Pons (tissue), 1 donor: ENCODE measurements at regions not wholly inside any gene's neighbourhood (a gene's known extent, or its start where the extent isn't known, plus 50 kb on each side); places are given as distances from the start of the nearest gene placed in this dataset.
"Not testable (repeated sequence)": the region's sequence is repeated elsewhere in the genome, so short reads cannot be mapped to it uniquely, and the experiment has no call there.

Experiments
- DNase-seq: peaks from one replicate; pipeline ENCODE4 v3.0.0-alpha.2; 2016; ENCODE audit warnings: low spot score

DNA sequence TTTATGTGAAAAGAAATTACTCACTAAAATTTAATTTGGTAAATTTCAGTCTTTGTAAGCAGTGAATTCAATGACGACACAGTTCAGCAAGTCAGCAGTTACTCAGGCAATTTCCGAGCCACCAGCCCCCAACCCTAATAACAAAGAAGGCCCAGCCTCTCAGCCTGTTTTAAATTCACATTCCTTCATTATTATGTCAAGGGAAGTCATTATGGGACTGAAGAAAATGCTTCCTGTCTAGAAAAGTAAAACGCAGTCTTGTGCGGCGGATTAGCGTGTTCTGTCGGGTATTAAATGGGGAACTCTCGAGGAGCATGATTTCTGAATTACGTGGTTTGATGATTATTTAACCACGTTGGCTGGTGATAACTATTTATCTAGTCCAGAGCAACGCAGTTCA, 177.6 kb downstream of the AIPL1 start:
- no peak for DNase-seq

DNA sequence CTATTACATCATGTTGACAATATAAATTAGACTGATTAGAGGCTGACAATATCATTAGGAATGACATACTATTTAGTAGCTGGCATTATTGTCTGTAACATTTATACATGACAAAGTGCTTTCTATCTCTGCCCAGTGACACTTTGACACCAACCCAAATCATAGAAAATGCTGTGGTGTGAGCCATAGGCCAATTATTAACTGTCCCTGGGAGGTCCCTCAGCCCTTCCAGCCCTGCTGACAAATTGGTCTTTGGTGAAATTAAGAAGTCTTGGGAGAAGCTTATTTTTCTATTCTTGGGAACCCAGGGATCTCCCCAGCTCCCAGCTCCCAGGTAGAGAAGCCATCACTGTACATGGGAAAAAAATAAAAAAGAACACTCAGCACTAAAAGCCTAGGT, 179.6 kb downstream of the AIPL1 start:
- no peak for DNase-seq

DNA sequence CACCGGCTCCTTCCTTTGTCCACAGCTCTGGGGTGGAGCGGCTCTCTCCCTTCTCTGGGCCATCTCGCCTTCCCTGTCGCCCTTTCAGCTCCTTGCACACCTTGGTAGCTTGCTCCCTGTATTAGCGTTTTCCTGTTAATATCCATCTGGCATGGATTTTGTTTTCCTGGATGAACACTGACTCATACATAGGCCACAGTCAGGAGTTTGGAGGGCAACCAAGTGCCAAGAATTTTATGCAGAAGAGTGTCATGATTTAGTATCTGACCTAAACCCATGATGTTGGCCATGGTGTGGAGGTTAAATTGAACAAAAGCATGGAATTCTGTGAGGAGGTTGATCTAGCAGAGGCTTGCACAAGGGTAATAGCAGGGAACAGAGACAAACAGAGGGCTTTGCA, 180.9 kb downstream of the AIPL1 start:
- no peak for DNase-seq

DNA sequence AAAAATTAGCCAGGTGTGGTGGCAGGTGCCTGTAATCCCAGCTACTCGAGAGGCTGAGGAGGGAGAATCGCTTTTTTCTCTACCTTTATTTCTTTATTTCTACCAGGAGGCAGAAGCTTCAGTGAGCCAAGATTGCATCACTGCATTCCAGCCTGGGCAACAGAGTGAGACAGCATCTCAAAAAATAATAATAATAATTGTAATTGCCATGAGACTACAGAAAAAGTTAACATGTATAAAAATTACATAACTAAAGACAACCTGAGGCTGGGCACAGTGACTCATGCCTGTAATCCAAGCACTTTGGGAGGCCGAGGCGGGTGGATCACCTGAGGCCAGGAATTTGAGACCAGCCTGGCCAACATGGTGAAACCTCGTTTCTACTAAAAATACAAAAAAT, 181.5 kb downstream of the WSCD1 start:
- not testable (repeated sequence) for DNase-seq

DNA sequence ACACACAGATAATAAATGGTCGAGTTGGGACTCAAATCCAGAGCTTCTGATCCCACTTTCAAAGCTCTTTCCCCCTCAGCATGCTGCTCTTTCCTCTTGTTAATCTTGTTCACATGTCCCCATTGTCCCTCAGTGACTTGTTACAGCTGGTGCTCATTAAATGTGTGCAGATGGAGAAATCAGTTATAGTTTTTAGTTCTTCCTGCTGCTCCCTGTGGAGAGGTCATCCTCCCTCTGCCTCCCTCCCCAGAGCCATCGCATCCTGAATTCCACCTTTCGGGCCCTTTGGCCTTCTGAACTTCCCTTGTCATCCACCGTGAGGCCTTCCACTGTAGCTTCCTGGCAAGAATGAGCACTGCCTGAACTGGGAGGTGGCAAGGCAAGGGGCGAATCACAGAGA, 179.6 kb downstream of the WSCD1 start:
- DNase-seq = no peak

DNA sequence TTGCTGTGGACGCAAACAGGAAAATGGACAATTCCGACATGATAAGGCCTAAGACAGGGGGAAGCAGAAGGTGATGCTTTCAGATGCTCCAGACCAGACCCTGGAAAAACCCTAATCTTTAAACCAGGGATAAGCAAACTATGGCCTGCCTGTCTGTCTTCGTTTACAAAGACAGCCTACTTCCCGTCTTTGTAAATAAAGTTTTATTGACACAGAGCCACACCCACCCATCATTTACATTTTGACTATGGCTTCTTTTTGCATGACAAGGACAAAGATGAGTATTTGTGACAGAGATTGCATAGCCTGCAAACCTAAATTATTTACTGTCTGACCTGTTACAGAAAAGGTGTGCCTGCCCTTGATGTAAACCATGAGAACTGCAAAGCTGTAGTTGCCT, 177.9 kb downstream of the WSCD1 start:
- no peak for DNase-seq

DNA sequence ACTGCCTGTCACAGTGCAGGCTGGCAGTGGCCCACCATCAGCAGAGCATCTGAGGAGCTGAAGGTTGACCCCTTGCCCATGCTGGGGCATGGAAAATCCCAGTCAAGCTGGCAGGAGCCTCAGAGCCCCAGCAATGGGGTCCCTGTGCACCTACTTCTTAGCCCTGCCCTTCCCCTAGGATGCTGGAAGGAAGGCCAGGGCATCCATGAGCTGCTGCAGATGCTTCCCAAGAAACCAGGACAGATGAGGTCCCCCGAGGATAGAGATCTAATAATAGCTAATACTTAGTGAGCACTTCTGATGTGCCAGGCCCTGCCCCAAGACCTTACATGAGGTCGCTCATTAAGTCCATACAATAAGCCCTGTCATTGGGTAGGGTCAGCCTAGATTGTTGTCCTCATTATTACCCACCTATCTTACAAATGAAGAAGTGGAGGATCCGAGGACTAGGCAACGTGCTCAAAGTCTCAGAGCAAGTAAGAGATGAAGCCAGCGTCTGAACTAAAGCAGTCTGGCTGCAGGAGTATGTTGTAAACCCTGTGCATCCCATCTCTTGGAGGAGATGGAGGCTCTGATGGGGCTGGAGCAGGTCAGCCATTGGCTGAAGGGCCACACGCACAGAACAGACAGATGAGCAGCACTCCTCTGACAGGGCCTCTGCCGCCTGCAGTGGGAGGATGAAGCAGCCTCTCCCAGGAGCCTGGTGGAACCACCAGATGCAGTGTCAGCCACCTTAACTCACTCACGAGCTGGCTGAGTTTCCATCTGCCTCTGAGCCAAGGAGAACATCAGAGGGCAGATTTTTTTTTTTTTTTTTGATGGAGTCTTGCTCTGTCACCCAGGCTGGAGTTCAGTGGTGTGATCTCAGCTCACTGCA, 175.4 kb downstream of the WSCD1 start:
- no peak for DNase-seq

DNA sequence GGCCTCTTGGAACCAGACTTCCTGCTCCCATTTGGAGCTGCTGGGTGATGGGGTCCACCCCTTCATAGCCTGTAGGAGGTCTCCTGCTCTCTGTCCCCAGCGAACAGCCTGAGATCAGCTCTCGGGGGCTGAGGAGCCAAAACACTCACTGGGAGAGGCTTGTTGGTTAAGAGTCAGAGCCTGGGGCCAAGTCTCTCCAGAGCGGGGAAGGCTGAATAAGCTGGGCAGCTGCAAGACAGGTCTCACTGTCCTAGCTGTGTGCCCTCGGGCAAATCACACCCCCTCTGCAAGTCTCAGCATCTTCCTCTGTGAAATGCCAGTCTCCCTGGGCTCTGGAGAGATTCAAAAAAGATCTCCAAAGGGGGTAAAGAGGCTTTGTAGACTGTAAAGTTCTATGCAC, 174.6 kb downstream of the WSCD1 start:
- no peak for DNase-seq

DNA sequence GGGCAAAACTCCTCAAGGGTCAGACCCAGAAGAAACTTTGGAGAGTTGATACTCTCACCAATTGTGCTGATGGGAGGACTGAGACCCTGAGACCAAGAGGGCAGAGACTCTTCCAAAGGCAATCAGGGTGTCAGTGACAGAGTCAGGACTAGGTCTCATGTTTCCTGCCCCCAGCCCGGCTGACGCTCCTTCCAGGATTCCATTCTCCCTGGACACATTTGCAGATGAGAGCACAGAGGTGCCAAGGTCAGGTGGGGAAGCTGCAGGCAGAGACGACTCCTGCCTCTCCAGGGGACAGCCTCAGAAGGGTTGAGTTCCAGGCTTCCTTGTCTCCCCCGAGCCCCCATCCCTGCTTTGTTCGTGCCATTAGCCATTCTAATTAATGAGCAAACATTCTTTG, 174.1 kb downstream of the WSCD1 start:
- DNase-seq = no peak

DNA sequence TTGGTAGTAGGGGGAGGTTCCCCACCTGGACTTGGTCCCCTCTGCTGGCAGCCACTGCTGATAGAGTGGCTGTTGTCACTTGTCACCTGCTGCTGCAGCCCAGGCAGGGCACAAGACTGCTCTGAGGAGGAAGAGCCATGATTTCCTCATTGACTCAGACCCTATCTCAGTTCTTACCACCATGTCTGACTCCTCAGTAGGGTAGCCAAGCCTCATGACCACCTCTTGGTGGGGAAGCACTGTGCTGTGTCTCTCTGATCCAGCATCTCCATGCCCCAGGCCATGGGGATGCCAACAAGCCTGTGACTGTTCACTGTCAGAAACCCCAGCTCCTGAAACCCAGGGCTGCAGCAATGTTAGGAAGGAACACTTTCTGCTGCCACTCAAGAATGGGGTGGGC, 173.0 kb downstream of the WSCD1 start:
- no peak for DNase-seq

DNA sequence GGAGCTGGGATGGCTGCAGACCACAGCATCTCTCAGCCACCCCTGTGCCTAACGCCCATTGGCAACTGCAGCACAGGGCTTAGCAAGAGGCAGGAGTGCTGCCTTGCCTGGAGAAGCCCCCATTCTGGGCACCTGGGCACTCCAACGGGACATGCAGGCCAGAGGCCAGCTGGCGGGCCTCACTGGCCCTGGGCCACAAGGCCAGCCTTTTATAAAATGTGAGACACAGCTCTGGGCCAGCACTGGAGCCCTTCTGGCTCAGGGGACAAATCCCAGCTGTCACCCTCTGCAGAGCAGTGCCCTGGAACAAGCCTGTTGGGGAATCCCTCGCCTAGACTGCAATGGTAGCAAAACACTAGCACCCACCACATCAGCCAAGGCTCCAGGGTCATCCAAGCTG, 171.8 kb downstream of the WSCD1 start:
- peak; percentile 14 for DNase-seq

DNA sequence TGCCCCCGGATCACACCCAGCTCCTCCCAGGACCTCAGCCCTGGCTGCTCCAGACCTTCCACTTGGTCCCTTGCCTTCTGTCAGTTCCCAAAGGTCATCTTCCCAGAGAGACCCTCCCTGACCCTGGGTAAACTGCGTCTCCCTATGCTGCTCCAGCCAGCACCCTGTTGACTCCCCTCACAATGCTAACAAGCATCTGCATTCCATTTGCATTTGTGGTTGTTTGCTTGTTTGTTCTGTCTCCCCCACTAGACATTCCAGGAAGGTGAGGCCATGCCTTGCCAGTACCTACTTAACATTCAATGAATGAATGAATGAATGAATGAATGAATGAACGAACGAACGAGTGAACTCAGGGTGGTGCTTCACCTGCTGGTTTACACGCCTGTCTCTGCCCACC, 171.2 kb downstream of the WSCD1 start:
- no peak for DNase-seq

DNA sequence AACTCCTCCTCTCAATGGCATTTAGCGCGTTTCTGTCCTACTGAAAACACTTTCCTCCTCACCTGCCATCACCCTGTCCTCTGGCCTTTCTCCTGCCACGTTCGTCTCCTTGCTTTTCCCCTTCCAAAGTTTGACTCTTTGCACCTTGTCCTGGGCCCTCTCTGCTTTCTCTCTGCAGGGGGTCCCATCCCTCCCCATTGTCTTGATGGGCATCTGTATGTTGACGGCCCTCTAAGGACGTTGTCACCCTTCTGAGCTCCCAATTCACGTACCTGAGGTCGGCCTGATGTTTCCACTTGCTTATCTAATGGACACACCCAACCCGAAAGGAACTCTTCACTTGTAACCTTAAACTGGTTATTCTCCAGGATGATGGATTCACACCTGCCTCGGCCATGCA, 170.4 kb downstream of the WSCD1 start:
- DNase-seq = no peak

DNA sequence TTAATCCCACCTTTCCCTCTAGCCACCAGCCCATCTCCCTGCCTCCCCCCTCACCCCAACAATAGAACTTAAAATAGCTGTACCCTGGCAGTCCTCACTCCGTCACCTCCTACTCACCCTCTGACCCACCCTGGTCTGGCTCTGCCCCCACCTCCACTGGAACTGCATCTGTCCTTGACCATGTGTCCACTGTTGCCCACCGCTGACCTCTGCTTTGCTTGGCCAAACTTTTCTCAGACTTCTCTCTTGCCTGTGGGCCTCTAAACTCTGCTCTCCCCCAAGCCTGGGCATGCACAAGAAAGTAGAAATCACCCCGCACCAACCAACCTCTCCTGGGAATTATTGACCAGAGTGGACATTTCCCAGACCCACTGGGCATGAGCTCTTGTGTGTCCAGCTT, 169.8 kb downstream of the WSCD1 start:
- no peak for DNase-seq

DNA sequence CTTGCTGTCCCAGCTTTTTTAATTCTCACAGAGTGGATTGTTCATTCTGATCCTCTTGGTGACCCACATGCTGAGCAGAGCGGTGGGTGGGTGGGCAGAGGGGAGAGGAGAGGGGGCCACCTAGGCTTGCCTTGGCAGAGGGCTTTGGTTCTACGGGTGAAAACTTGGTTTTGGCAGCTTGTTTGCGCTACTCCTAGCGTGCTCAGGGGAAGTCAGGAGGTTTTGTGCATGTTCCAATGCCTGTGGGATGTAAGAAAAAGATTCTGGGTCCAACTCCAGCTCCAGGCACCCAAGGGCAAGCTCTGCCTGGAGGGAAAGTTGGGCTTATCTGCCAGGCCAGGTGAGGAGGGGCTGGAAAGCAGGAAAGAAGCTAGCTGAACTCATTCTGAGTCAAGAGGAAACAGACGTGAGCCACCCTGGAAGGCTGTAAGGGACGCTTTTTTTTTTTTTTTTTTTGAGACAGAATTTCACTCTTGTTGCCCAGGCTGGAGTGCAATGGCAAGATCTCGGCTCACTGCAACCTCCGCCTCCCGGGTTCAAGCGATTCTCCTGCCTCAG, 169.1 kb downstream of the WSCD1 start:
- DNase-seq = no peak

DNA sequence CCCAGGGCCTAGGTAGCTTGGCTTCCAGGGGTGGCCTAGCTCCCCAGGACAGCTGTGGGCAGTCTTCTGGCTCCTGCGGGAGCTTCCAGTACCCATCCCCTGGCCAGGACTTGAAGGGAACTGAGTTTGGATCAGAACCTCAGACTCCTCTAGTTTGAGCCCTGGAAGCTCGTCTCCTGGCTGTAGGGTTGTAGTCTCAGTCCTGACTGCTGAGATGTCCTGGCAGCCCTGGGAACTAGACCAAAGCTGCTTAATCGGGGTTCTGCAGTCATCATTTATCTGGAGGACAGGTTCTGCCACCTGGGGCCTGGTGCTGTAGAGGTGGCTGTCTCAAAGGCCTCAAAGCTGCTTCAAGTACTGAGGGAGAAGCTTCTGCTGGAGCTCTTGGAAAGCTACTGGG, 163.7 kb downstream of the WSCD1 start:
- DNase-seq = peak; percentile 24

DNA sequence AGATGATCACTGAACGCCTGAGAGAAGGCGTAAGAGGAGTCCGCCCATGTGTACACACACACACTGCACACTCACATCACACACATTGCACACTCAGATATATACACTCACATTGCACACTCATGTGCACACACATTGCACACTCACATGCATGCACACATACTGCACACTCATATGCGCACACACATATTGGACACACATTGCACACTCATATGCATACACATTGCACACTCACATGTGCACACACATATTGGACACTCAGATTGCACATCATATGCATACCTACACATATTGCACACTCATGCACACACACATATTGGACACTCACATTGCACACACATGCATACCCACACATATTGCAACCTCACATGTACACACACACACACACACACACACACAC, 163.2 kb downstream of the WSCD1 start:
- no peak for DNase-seq

DNA sequence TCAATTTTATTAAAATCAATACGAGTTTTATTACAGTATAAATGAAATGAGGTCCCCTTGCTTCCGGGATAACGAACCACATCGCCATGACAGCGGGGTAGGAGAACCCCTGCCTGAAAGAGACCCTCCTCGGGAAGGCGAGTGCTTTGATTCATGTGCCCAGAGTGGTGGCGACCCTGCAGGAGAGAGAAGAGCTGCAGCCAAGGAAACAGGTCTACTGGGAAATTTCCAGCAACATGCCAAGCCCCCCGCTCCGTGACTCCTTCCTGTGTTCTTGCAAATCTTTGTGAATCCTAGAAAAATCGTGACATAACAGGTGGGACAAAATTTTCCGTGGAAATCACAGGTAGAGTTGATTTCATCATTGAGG, 162.5 kb downstream of the WSCD1 start:
- DNase-seq = no peak

DNA sequence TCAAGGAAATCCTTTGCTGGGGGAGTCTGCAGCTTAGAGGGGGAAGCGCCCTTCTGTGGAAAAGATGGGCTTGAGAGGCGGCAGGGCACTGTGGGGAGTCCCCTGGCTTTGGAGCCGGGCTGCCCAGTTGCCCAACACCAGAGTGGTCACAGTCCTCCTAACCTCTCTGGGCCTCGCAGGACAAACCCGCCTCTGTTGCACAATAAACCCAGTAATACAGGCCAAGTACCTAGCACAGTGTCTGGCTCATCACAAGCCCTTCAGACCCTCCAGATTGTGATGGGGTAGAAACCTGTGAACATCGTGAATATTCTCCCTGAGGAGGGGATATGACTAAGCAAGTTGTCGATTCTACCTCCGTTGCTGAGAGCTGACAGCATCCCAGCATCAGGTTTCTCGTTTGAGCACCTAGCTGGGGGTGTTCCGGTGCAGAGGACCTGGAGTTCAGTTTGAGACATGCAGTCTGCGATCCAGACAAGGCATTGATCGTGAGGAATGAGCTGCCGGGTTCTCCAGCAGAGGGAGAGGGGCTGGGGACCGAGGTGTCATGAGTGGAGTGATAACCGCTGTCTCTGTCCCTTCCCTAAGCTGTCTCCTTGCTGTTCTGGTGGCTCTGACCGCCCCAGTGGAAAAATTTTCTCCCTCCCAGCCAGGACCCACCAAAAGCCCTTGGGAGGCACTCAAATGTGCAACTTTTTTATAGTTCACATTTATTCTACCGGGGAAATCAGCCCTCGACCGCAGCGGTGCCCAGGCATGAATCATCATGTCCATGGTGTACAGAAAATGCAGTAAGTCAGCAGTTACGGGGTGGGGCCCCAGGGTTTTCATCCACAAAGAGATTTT, 161.9 kb downstream of the WSCD1 start:
- DNase-seq = no peak

DNA sequence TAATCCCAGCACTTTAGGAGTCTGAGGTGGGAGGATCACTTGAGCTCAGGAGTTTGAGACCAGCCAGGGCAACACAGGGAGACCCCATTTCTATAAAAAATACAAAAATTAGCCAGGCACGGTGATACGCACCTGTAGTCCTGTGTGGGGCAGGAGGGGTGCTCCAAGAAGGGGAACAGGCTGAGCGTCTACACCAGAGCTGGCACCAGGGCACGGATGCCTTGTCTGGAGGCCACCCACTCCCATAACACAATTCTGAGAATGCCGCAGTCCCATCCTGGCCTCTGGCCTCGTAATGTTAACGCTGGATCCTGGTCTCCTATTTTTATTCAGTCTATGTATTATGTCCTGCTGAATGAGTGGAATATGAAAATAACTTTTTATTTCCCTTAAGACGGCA, 161.3 kb downstream of the WSCD1 start:
- no peak for DNase-seq

DNA sequence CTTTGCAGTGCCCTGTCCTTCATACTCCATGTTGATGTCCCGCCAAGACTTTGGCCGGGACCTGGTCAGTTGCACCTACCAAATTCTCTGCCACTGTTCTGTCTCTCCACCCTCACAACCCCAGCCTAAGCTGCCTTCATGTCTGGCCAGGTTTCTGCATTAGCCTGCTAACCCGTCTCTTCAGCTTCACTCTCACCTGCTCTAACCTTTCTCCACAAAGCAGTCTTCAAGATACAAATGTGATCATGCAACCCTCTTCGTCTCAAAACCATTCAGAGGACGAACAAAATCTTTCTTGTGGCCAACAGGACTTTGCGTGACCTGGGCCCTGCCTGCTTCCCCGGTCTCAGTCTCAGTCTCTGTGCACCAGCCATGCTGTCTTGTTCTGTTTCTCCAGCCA, 148.2 kb downstream of the WSCD1 start:
- no peak for DNase-seq

DNA sequence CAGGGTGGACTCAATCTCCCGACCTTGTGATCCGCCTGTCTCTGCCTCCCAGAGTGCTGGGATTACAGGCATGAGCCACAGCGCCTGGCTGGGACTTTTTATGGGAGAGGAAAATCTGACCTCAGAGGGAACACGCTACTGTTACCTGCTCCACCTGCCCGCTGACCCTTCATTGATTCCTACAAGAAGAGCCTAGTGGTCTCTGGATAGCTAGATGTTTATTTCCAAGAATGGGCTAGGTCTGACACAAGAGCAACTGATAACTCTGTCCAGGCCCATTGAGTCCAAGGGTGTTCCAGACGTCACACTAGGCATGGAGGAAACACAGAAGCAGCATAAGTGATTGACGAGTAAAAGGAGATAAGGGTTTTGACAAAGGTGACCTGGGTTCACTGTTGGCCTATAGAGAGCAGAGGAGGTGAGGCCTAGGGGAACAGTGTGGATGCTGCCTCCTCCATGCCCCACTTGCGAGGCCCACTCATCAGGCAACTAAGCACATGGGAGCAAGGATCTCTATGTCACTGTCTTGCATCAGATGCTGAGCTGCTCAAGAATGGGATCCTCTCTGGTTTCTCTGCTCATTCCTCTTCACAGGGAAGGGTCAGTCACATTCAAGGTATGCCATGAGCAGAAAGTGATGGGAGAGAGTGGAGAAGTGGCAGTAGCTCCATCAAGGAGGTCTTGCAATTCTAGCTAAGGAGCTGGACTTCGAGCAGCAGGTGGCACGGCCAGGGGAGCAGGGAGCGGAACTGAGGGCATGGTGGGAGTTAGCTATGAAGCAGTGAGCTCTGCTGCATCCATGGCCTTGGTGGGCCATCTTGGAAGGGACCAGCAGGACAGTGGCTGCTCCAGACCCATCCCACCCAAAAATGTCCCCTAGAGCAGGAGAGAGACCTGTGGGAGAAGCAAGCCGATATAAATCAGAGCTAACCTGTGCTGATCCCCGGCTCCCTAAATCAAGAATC, 145.2 kb downstream of the WSCD1 start:
- no peak for DNase-seq
